ENCODE measurements at regions not wholly inside any gene's neighbourhood (a gene's known extent, or its start where the extent isn't known, plus 50 kb on each side); places are given as distances from the start of the nearest gene placed in this dataset.

DNA sequence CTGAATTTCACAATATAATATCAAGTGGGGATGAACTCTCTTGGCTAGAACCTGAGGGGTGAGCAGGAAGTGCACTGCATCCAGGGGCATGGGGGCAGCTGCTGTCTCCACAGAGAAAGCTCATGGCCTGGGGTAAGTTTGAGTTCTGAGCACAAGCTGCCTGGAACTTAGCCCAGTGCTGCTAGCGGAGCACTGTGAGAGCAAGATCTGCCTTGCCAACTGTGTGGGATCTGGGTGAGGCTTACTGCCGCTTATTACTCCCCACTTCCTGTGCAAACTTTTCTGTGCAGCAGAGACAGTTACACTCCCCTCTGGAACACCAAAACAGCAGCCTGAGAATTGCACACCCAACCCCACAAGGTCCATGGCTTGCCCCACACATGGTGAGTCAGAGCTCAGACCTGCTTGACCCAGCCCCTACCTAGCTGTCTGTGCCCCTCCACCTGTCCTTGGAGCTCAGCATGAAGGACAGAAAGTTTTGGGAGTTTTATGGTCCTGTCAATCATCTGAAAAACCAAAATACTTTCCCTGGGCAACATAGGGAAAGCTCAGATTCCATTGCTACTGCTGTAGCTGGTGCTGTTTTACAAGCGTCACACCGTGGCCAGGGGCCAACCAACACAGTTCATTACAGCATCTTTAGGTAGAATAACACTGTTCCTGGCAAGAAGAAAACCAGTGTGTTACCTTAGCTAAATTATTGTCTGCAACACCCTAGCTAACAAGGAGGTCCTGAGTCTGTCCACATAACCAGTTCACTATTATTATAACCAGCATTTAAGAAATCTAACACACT lies 762.1 kb upstream of the NEGR1 start:
- no peak overlapping the region for H3K4me3 ChIP-seq (ENCODE audit: low read depth, low read length)
- no peak for DNase-seq (ENCODE audit: low read depth)
- no peak for TF ChIP-seq CTCF (IDR thresholded peaks at IDR 0.05; ENCODE audit: low read depth, low read length, missing control alignments)

- no peak for DNase-seq (ENCODE audit: low read depth)
- H3K4me3 ChIP-seq (ENCODE audit: low read depth, low read length) = no peak overlapping the region
- no peak for TF ChIP-seq CTCF (IDR thresholded peaks at IDR 0.05; ENCODE audit: low read depth, low read length, missing control alignments)
These were observed 760.1 kb upstream of the NEGR1 start for GRCh38 chr1:73042403-73042802.

DNA sequence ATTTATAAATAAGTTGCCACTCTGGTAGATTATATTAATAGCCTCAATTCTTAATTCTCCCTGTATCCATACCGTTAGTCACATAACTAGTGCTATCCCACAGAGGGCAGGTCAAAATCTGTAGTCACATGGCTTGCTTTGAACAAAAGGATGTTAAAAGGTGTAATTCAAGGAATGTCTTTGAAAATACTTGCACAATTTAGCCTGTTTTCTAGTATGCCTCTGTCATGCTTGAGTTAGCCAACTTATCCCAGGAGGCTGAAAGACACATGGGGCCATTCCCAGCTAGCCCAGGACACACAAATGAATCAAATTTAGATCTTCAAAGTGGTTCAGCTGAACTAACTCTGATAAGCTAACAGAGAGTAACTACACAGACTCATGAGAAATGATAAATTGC lies 758.5 kb upstream of the NEGR1 start:
- no peak overlapping the region for H3K4me3 ChIP-seq (ENCODE audit: low read depth, low read length)
- no peak for TF ChIP-seq CTCF (IDR thresholded peaks at IDR 0.05; ENCODE audit: low read depth, low read length, missing control alignments)
- no peak for DNase-seq (ENCODE audit: low read depth)

DNA sequence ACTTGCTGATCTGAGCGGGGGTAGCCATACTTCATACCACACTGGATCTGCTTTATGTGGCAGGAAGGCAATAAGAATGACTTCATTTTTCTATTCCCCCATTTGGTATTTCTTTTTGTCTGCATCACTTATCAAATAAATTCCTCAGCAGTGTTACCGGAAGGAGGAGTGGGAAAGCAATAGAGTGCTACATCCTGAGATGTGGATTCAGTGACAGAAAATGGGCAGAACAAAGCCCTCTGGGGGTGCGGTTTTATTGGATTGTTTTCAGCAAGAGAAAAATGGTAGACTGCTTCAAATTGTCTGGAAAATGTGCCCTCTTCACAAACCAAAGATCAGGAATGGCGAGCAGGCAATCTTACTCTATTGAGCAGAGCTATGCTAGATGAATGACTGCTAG lies 751.9 kb upstream of the NEGR1 start:
- DNase-seq (ENCODE audit: low read depth) = no peak
- no peak overlapping the region for H3K4me3 ChIP-seq (ENCODE audit: low read depth, low read length)
- TF ChIP-seq CTCF (IDR thresholded peaks at IDR 0.05; ENCODE audit: low read depth, low read length, missing control alignments) = no peak

DNA sequence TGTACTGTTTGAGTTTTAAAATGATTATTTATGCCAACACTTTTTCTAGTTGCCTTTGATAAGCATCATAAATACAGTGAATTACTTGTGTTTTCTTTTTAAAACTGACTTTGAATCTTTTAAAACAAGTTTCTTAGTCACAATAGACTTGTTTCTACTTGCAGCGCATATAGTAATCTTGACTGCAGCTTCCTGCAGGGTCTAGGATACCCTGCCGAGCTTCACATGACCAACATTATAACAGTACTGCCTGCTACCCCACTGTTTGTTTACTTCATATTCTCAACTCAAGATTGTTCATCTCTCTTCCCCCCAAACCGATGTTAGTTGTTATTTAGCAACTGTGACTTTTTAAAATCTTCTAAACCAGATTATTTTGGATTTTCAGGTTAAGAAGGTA lies 751.3 kb upstream of the NEGR1 start:
- H3K4me3 ChIP-seq (ENCODE audit: low read depth, low read length) = no peak overlapping the region
- no peak for TF ChIP-seq CTCF (IDR thresholded peaks at IDR 0.05; ENCODE audit: low read depth, low read length, missing control alignments)
- DNase-seq (ENCODE audit: low read depth) = no peak

- TF ChIP-seq CTCF (IDR thresholded peaks at IDR 0.05; ENCODE audit: low read depth, low read length, missing control alignments) = no peak
- no peak for DNase-seq (ENCODE audit: low read depth)
- H3K4me3 ChIP-seq (ENCODE audit: low read depth, low read length) = no peak overlapping the region
These were observed 747.2 kb upstream of the NEGR1 start for GRCh38 chr1:73029571-73029970.

- no peak for TF ChIP-seq CTCF (IDR thresholded peaks at IDR 0.05; ENCODE audit: low read depth, low read length, missing control alignments)
- no peak overlapping the region for H3K4me3 ChIP-seq (ENCODE audit: low read depth, low read length)
- no peak for DNase-seq (ENCODE audit: low read depth)
These were observed 743.8 kb upstream of the NEGR1 start for GRCh38 chr1:73026114-73026513.

Measured in GM12864 (cell line).